GM12892 (cell line): ENCODE measurements at regions not wholly inside any gene's neighbourhood (a gene's known extent, or its start where the extent isn't known, plus 50 kb on each side); places are given as distances from the start of the nearest gene placed in this dataset.

Source experiments
- POLR2A ChIP-seq: IDR thresholded peaks from 2 replicates; pipeline ENCODE4 v1.6.1; 2011; ENCODE audit warnings: low read depth, low read length, control low read depth
- POLR2AphosphoS5 ChIP-seq: IDR thresholded peaks from 2 replicates; pipeline ENCODE4 v1.6.1; 2011; ENCODE audit warnings: low read depth, low read length, control low read depth
- TAF1 ChIP-seq: IDR thresholded peaks from 2 replicates; pipeline ENCODE4 v1.6.1; 2011; ENCODE audit warnings: low read depth, mild to moderate bottlenecking, control low read depth, low read length, borderline replicate concordance

DNA sequence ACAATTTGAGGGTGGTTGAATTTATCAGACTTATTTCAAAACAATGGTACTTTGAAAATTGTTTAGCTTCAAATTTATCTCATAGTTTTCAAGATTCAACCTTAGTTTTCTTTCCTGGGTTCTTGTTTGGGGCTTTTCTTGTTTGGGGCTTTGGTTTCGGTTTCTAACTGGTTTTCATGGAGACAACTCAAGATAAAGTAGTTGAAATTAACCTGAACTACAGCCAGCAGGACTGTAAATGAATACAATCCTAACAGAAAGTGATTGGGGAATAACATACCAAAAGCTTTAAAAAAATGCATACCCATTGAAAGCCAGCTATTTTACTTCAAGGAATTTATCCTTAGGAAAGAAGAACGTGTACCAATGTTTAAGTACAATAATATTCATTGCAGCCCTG is 133.5 kb upstream of the SLC14A2 start:
- TF ChIP-seq POLR2A = no peak
- no peak for TF ChIP-seq POLR2AphosphoS5
- TF ChIP-seq TAF1 = no peak
